ENCODE measurements at regions not wholly inside any gene's neighbourhood (a gene's known extent, or its start where the extent isn't known, plus 50 kb on each side); places are given as distances from the start of the nearest gene placed in this dataset.

DNA sequence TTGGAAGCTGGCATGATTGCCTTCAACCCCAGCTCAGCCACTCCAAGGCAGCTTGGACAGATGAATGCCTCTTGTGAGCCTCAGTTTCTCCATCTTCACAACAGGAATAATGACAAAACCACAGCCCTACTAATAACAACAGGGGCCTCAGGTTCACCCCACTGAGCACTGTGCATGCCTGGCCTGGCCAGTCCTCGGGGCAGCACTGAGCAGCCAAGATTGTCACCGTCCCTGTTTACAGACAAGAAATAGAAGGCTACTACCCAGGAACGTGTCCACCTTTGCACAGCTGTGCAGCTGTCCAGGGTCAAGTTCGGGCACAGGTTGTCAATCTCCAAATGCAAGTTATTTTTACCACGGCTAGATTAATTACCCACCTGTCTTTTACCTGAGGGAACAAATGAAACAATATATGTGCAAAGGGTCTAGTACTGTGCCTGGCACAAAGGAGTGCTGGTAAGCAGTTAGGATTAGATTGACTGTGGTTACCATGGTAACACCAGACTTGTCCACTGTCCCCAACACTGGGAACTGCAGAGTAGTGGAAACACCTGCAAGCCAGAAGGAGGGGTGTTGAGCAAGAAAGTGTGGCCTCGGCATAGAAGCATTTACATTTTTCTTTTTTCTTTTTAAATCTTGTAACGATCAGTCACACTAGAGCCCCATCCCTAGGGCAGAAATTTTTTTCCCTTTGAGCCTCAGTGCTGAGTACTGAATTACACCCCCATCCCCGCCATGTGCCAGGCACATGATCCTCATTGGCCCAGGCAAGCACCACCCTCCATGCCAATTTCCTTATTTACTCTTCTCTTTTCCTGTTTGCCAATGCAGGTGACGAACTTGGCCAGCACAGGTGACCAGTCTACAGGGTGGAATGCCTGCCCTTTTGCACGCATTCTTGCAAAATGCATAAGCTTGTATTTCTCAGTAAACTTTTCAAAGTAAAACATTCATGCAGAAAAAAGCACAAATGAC lies 66.3 kb upstream of the SLC6A6 start:
- Histone ChIP-seq H3K36me3 (ENCODE audit: control insufficient read depth, insufficient read depth, low read length) (no peaks in the 10 kb centered on the region), H2BK15ac (ENCODE audit: low read depth, low read length) (no peak overlapping the region), H2AK5ac (ENCODE audit: low read depth, low read length) (no peak overlapping the region), H3K9ac (ENCODE audit: low read depth, low read length) (no peak overlapping the region), H2BK20ac (ENCODE audit: low read depth, low read length) (no peak overlapping the region), H4K91ac (ENCODE audit: insufficient read depth, low read depth, low read length) (no peak overlapping the region), H3K56ac (ENCODE audit: extremely low read depth, insufficient read depth, low read length) (no peak overlapping the region), H3K23ac (ENCODE audit: low read depth, low read length) (no peak overlapping the region), H4K20me1 (ENCODE audit: insufficient read depth, low read length) (no peaks in the 10 kb centered on the region), H3K9me1 (ENCODE audit: insufficient read depth, low read length) (no peaks in the 10 kb centered on the region; the same call in 1 of the 2 replicates), H3K4me3 (ENCODE audit: insufficient read depth, low read depth, low read length) (no peak overlapping the region), H3K4me2 (ENCODE audit: low read depth, low read length) (no peak overlapping the region), H3K9me3 (ENCODE audit: control insufficient read depth, insufficient read depth, low read length) (0 out of 2 replicates have a peak, but pooled peaks cover 2% of the 10 kb centered on the region), H3K4ac (ENCODE audit: low read depth, low read length) (no peak overlapping the region), H4K8ac (ENCODE audit: low read depth in 2 of 2, low read length in 2 of 2) (no peak overlapping the region), H2AK9ac (replicated peaks; ENCODE audit: low read depth, low read length, poor library complexity) (no peak overlapping the region), H2AFZ (replicated peaks; ENCODE audit: low read length, poor library complexity) (no peak overlapping the region), H3K4me1 (ENCODE audit: control insufficient read depth, insufficient read depth, low read length) (no peaks in the 10 kb centered on the region), H3K18ac (ENCODE audit: low read depth, low read length) (no peak overlapping the region), H4K5ac (ENCODE audit: low read depth, low read length) (no peak overlapping the region), H3K14ac (replicated peaks; ENCODE audit: low read depth, low read length) (no peak overlapping the region), H2BK120ac (ENCODE audit: low read depth, low read length) (no peak overlapping the region), H3K27ac (ENCODE audit: insufficient read depth, low read length) (no peak overlapping the region), H2BK5ac (ENCODE audit: low read depth, low read length, poor library complexity, severe bottlenecking) (no peak overlapping the region), H3K79me1 (ENCODE audit: low read depth in 1 of 2, low read length in 2 of 2) (no peaks in the 10 kb centered on the region), H3K27me3 (ENCODE audit: control insufficient read depth, insufficient read depth, low read length) (peaks cover 17% of the 10 kb centered on the region)
- ATAC-seq (ENCODE audit: low read depth) (no peak), DNase-seq (no peak)
- in situ Hi-C loops (cut with MboI; ENCODE audit: low sequenced_read_pairs) (no loop called here), intact Hi-C loops (cut with micrococcal nuclease) (no loop called here), dilution Hi-C loops (cut with HindIII; ENCODE audit: low sequenced_read_pairs, unreplicated experiment) (no loop called here)
- 61% methylated on average over 3 of the region's 10 CpGs; no CpG with 5 or more reads in 1 of the 2 experiments for WGBS, 2 experiments (ENCODE audit: extremely low coverage in 2 of 2, insufficient read length in 1 of 2)
- TF ChIP-seq RFX5 (IDR thresholded peaks at IDR 0.05; ENCODE audit: low read depth, low read length) (no peak), RAD21 (IDR thresholded peaks at IDR 0.05; ENCODE audit: low read length) (no peak), BHLHE40 (IDR thresholded peaks at IDR 0.05; ENCODE audit: low read depth, low read length) (no peak), RCOR1 (IDR thresholded peaks at IDR 0.05; ENCODE audit: insufficient replicate concordance, low read length) (no peak), MAZ (IDR thresholded peaks at IDR 0.05; ENCODE audit: borderline replicate concordance, low read depth, low read length) (no peak), SMC3 (IDR thresholded peaks at IDR 0.05; ENCODE audit: low read depth, low read length) (no peak), FOS (IDR thresholded peaks at IDR 0.05; ENCODE audit: low read depth, low read length) (no peak), CHD1 (IDR thresholded peaks at IDR 0.05; ENCODE audit: low read depth, low read length) (no peak), MAFK (IDR thresholded peaks at IDR 0.05; ENCODE audit: low read depth, low read length) (no peak), CEBPB (IDR thresholded peaks at IDR 0.05; ENCODE audit: low read depth, low read length) (no peak), POLR2A (IDR thresholded peaks at IDR 0.05; ENCODE audit: low read depth, low read length) (no peak), MXI1 (IDR thresholded peaks at IDR 0.05; ENCODE audit: borderline replicate concordance, low read depth, low read length) (no peak)
- TF ChIP-seq, protein P1, sequence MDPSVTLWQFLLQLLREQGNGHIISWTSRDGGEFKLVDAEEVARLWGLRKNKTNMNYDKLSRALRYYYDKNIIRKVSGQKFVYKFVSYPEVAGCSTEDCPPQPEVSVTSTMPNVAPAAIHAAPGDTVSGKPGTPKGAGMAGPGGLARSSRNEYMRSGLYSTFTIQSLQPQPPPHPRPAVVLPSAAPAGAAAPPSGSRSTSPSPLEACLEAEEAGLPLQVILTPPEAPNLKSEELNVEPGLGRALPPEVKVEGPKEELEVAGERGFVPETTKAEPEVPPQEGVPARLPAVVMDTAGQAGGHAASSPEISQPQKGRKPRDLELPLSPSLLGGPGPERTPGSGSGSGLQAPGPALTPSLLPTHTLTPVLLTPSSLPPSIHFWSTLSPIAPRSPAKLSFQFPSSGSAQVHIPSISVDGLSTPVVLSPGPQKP (IDR thresholded peaks at IDR 0.05; ENCODE audit: borderline replicate concordance, low read depth, low read length): no peak
- TF ChIP-seq, protein P2, sequence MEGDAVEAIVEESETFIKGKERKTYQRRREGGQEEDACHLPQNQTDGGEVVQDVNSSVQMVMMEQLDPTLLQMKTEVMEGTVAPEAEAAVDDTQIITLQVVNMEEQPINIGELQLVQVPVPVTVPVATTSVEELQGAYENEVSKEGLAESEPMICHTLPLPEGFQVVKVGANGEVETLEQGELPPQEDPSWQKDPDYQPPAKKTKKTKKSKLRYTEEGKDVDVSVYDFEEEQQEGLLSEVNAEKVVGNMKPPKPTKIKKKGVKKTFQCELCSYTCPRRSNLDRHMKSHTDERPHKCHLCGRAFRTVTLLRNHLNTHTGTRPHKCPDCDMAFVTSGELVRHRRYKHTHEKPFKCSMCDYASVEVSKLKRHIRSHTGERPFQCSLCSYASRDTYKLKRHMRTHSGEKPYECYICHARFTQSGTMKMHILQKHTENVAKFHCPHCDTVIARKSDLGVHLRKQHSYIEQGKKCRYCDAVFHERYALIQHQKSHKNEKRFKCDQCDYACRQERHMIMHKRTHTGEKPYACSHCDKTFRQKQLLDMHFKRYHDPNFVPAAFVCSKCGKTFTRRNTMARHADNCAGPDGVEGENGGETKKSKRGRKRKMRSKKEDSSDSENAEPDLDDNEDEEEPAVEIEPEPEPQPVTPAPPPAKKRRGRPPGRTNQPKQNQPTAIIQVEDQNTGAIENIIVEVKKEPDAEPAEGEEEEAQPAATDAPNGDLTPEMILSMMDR (conservative IDR thresholded peaks at IDR 0.05; ENCODE audit: low read depth, low read length): no peak
- BruUV-seq (replicated peaks): no TSS peak
- ChIA-PET POLR2A (ENCODE audit: unreplicated experiment) (no interaction called here), CTCF (no interaction called here)
